ENCODE measurements at regions not wholly inside any gene's neighbourhood (a gene's known extent, or its start where the extent isn't known, plus 50 kb on each side); places are given as distances from the start of the nearest gene placed in this dataset.

DNA sequence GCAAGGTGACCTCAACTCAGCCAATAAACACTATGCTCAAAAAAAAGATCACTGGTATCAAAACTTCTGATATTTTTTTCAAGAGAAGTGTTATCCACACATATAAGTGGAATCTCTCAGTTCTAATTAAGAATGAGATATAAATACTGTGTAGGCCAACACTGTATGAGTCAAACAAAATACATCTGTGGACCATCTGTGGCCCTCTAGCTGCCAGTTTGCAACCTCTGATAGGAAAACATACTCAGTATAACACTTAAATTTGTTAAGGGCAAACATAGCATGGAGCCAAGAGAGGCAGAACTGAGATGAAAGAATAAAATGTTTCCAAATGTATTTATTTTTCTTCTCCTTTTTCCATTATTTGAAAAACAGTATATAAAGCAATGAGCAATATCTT, 377.3 kb downstream of the ARAP2 start:
- Histone ChIP-seq H3K4me3 (ENCODE audit: low read length) (no peak overlapping the region), H3K27ac (ENCODE audit: low read length) (no peak overlapping the region), H3K4me2 (ENCODE audit: low read length) (no peak overlapping the region), H3K9me2 (replicated peaks; ENCODE audit: low read length) (no peaks in the 10 kb centered on the region), H3K9me3 (ENCODE audit: low read length) (no peaks in the 10 kb centered on the region), H3K9ac (ENCODE audit: low read length) (no peak overlapping the region), H3F3A (ENCODE audit: low read length, unreplicated experiment) (no peaks in the 10 kb centered on the region), H3K36me3 (ENCODE audit: low read depth, low read length) (no peaks in the 10 kb centered on the region), H2AFZ (ENCODE audit: low read length) (no peak overlapping the region), H4K20me1 (ENCODE audit: low read length) (no peaks in the 10 kb centered on the region), H3K27me3 (ENCODE audit: low read length) (no peaks in the 10 kb centered on the region), H3K4me1 (ENCODE audit: insufficient read depth, low read length) (no peaks in the 10 kb centered on the region), H3K79me2 (ENCODE audit: low read length) (no peaks in the 10 kb centered on the region)
- POLR2A ChIA-PET (ENCODE audit: unreplicated experiment) = no interaction called here
- no peak for TF ChIP-seq EZH2 (IDR thresholded peaks at IDR 0.05; ENCODE audit: low read length, unreplicated experiment)
- TF ChIP-seq, protein P1, sequence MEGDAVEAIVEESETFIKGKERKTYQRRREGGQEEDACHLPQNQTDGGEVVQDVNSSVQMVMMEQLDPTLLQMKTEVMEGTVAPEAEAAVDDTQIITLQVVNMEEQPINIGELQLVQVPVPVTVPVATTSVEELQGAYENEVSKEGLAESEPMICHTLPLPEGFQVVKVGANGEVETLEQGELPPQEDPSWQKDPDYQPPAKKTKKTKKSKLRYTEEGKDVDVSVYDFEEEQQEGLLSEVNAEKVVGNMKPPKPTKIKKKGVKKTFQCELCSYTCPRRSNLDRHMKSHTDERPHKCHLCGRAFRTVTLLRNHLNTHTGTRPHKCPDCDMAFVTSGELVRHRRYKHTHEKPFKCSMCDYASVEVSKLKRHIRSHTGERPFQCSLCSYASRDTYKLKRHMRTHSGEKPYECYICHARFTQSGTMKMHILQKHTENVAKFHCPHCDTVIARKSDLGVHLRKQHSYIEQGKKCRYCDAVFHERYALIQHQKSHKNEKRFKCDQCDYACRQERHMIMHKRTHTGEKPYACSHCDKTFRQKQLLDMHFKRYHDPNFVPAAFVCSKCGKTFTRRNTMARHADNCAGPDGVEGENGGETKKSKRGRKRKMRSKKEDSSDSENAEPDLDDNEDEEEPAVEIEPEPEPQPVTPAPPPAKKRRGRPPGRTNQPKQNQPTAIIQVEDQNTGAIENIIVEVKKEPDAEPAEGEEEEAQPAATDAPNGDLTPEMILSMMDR (conservative IDR thresholded peaks at IDR 0.05; ENCODE audit: low read depth, low read length) = no peak
- TF ChIP-seq EZH2phosphoT487 (IDR thresholded peaks at IDR 0.05; ENCODE audit: borderline replicate concordance, low read length) = no peak
- CTCF ChIA-PET = interaction anchor here (0.7 kb wide), 1 partner anchor 982 kb away, joined by 3 read pairs; no protein-coding TSS in a partner anchor
- no peak for DNase-seq
- ATAC-seq = no peak
- intact Hi-C loops (cut with micrococcal nuclease) = no loop called here
- BruUV-seq (replicated peaks) = no TSS peak

DNA sequence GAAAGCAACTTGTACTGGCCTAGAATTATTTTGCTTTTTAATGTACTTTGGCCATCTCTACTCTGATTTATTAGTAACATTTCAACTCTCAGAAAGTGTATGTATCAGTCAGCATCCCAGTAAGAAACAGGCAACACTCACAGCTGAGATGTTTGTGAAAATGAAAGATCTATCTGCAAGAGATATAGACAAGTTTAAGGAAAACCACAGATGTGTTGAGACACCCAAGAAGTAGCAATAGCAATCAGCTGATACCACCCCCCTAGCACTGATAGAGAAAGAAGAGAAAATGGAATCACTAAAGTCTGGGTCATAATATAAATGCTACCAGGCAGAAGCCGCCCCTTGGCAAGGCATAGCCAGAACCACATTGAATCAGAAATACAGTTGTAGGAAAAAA, 372.0 kb downstream of the ARAP2 start:
- H3K27ac ChIP-seq (ENCODE audit: low read length) = no peak overlapping the region
- CTCF ChIA-PET = no interaction called here
- H3K4me2 ChIP-seq (ENCODE audit: low read length) = no peak overlapping the region
- H3F3A ChIP-seq (ENCODE audit: low read length, unreplicated experiment) = no peaks in the 10 kb centered on the region
- no peak for DNase-seq
- H3K36me3 ChIP-seq (ENCODE audit: low read depth, low read length) = no peaks in the 10 kb centered on the region
- H3K9ac ChIP-seq (ENCODE audit: low read length) = no peak overlapping the region
- no peak overlapping the region for H3K4me3 ChIP-seq (ENCODE audit: low read length)
- H3K27me3 ChIP-seq (ENCODE audit: low read length) = no peaks in the 10 kb centered on the region
- intact Hi-C loops (cut with micrococcal nuclease) = no loop called here
- H3K9me3 ChIP-seq (ENCODE audit: low read length) = no peaks in the 10 kb centered on the region
- no peaks in the 10 kb centered on the region for H3K4me1 ChIP-seq (ENCODE audit: insufficient read depth, low read length)
- no peaks in the 10 kb centered on the region for H4K20me1 ChIP-seq (ENCODE audit: low read length)
- H3K9me2 ChIP-seq (replicated peaks; ENCODE audit: low read length) = no peaks in the 10 kb centered on the region
- no peak overlapping the region for H2AFZ ChIP-seq (ENCODE audit: low read length)
- no peak for ATAC-seq
- no TSS peak for BruUV-seq (replicated peaks)
- no peaks in the 10 kb centered on the region for H3K79me2 ChIP-seq (ENCODE audit: low read length)
- POLR2A ChIA-PET (ENCODE audit: unreplicated experiment) = no interaction called here
- no peak for TF ChIP-seq EZH2 (IDR thresholded peaks at IDR 0.05; ENCODE audit: low read length, unreplicated experiment)
- TF ChIP-seq, protein P1 (conservative IDR thresholded peaks at IDR 0.05; ENCODE audit: low read depth, low read length) = no peak
- no peak for TF ChIP-seq EZH2phosphoT487 (IDR thresholded peaks at IDR 0.05; ENCODE audit: borderline replicate concordance, low read length)

DNA sequence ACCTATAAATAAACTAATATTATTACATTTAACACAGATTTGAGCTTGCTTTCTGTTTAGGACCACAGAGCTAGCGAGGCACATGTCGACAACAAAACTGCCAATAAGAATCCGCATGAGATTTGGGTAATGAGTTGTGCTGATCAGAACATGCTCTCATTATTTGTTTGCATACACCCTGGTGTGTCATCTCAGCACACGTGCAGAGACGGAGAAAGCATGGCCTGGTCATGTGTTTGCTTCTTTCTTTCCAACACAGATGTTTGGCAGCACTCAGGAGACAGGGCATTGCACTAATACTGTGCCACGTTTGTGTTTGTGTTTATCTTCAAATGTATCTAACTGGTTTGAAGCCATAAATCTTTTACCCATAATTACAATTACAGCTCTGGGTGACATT, 364.8 kb downstream of the ARAP2 start:
- Histone ChIP-seq H3K4me3 (ENCODE audit: low read length) (no peak overlapping the region), H3K27me3 (ENCODE audit: low read length) (no peaks in the 10 kb centered on the region), H4K20me1 (ENCODE audit: low read length) (no peaks in the 10 kb centered on the region), H3K9ac (ENCODE audit: low read length) (no peak overlapping the region), H3K9me2 (replicated peaks; ENCODE audit: low read length) (no peaks in the 10 kb centered on the region), H3K79me2 (ENCODE audit: low read length) (no peaks in the 10 kb centered on the region), H3K4me2 (ENCODE audit: low read length) (no peak overlapping the region), H3K36me3 (ENCODE audit: low read depth, low read length) (no peaks in the 10 kb centered on the region), H2AFZ (ENCODE audit: low read length) (no peak overlapping the region), H3F3A (ENCODE audit: low read length, unreplicated experiment) (no peaks in the 10 kb centered on the region), H3K4me1 (ENCODE audit: insufficient read depth, low read length) (no peaks in the 10 kb centered on the region), H3K27ac (ENCODE audit: low read length) (no peak overlapping the region), H3K9me3 (ENCODE audit: low read length) (no peaks in the 10 kb centered on the region)
- POLR2A ChIA-PET (ENCODE audit: unreplicated experiment) = no interaction called here
- DNase-seq (no peak), ATAC-seq (no peak)
- TF ChIP-seq EZH2 (IDR thresholded peaks at IDR 0.05; ENCODE audit: low read length, unreplicated experiment) (no peak), EZH2phosphoT487 (IDR thresholded peaks at IDR 0.05; ENCODE audit: borderline replicate concordance, low read length) (no peak)
- TF ChIP-seq, protein P1 (conservative IDR thresholded peaks at IDR 0.05; ENCODE audit: low read depth, low read length) = no peak
- CTCF ChIA-PET = no interaction called here
- intact Hi-C loops (cut with micrococcal nuclease) = no loop called here
- no TSS peak for BruUV-seq (replicated peaks)
